Forelimb muscle (tissue), 1 donor: ENCODE measurements at regions not wholly inside any gene's neighbourhood (a gene's known extent, or its start where the extent isn't known, plus 50 kb on each side); places are given as distances from the start of the nearest gene placed in this dataset.

Experiments used
- DNase-seq: peaks from one replicate; pipeline ENCODE4 v3.0.0-alpha.2; 2013; ENCODE audit warnings: low read depth

GRCh38 chr5:124664287-124664686 lies 82.2 kb downstream of the ZNF608 start:
- DNase-seq = no peak

- no peak for DNase-seq
These were observed 83.3 kb downstream of the ZNF608 start for GRCh38 chr5:124663101-124663506.

- DNase-seq = no peak
These were observed 84.2 kb downstream of the ZNF608 start for GRCh38 chr5:124662181-124662781.

- DNase-seq = no peak
These were observed 84.9 kb downstream of the ZNF608 start for GRCh38 chr5:124661317-124662141.

- no peak for DNase-seq
These were observed 86.0 kb downstream of the ZNF608 start for GRCh38 chr5:124660229-124661093.

GRCh38 chr5:124659798-124660197 lies 86.6 kb downstream of the ZNF608 start:
- no peak for DNase-seq

- DNase-seq = no peak
These were observed 87.4 kb downstream of the ZNF608 start for GRCh38 chr5:124658867-124659557.

- DNase-seq = no peak
These were observed 90.4 kb downstream of the ZNF608 start for GRCh38 chr5:124655921-124656511.

GRCh38 chr5:124655251-124655917 lies 91.1 kb downstream of the ZNF608 start:
- no peak for DNase-seq

- DNase-seq = no peak
These were observed 92.0 kb downstream of the ZNF608 start for GRCh38 chr5:124654418-124654817.

GRCh38 chr5:124653666-124654065 lies 92.8 kb downstream of the ZNF608 start:
- no peak for DNase-seq

- DNase-seq = no peak
These were observed 93.5 kb downstream of the ZNF608 start for GRCh38 chr5:124652892-124653441.

GRCh38 chr5:124652514-124652819 lies 94.0 kb downstream of the ZNF608 start:
- DNase-seq = no peak

GRCh38 chr5:124651663-124652513 lies 94.6 kb downstream of the ZNF608 start:
- peak; percentile 81 for DNase-seq

- peak; percentile 93 for DNase-seq
These were observed 95.3 kb downstream of the ZNF608 start for GRCh38 chr5:124650951-124651662.

GRCh38 chr5:124650147-124650561 lies 96.3 kb downstream of the ZNF608 start:
- DNase-seq = no peak

GRCh38 chr5:124649491-124650146 lies 96.8 kb downstream of the ZNF608 start:
- DNase-seq = no peak

- DNase-seq = no peak
These were observed 97.5 kb downstream of the ZNF608 start for GRCh38 chr5:124648902-124649467.
